ENCODE measurements at regions not wholly inside any gene's neighbourhood (a gene's known extent, or its start where the extent isn't known, plus 50 kb on each side); places are given as distances from the start of the nearest gene placed in this dataset.

- Histone ChIP-seq H3K4me1 (ENCODE audit: low read depth) (no peaks in the 10 kb centered on the region), H3K9me3 (ENCODE audit: low read depth) (no peaks in the 10 kb centered on the region), H3K4me3 (no peak overlapping the region), H3K27ac (no peak overlapping the region), H3K27me3 (peaks cover 7% of the 10 kb centered on the region), H3K36me3 (no peaks in the 10 kb centered on the region)
- no peak for DNase-seq (ENCODE audit: low read depth in 1 of 2, low spot score in 1 of 2)
- TF ChIP-seq, protein P1, sequence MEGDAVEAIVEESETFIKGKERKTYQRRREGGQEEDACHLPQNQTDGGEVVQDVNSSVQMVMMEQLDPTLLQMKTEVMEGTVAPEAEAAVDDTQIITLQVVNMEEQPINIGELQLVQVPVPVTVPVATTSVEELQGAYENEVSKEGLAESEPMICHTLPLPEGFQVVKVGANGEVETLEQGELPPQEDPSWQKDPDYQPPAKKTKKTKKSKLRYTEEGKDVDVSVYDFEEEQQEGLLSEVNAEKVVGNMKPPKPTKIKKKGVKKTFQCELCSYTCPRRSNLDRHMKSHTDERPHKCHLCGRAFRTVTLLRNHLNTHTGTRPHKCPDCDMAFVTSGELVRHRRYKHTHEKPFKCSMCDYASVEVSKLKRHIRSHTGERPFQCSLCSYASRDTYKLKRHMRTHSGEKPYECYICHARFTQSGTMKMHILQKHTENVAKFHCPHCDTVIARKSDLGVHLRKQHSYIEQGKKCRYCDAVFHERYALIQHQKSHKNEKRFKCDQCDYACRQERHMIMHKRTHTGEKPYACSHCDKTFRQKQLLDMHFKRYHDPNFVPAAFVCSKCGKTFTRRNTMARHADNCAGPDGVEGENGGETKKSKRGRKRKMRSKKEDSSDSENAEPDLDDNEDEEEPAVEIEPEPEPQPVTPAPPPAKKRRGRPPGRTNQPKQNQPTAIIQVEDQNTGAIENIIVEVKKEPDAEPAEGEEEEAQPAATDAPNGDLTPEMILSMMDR (IDR thresholded peaks at IDR 0.05; ENCODE audit: low read depth, low read length) = no peak
Observed at GRCh38 chr13:53266757-53267156, 238.1 kb downstream of the OLFM4 start.

GRCh38 chr13:53269634-53270033, 241.0 kb downstream of the OLFM4 start:
- no peak overlapping the region for H3K27ac ChIP-seq
- H3K4me1 ChIP-seq (ENCODE audit: low read depth) = no peaks in the 10 kb centered on the region
- H3K4me3 ChIP-seq = no peak overlapping the region
- TF ChIP-seq, protein P1 (IDR thresholded peaks at IDR 0.05; ENCODE audit: low read depth, low read length) = no peak
- DNase-seq (ENCODE audit: low read depth in 1 of 2, low spot score in 1 of 2) = no peak
- peaks cover 22% of the 10 kb centered on the region for H3K27me3 ChIP-seq
- no peaks in the 10 kb centered on the region for H3K9me3 ChIP-seq (ENCODE audit: low read depth)
- H3K36me3 ChIP-seq = no peaks in the 10 kb centered on the region

DNA sequence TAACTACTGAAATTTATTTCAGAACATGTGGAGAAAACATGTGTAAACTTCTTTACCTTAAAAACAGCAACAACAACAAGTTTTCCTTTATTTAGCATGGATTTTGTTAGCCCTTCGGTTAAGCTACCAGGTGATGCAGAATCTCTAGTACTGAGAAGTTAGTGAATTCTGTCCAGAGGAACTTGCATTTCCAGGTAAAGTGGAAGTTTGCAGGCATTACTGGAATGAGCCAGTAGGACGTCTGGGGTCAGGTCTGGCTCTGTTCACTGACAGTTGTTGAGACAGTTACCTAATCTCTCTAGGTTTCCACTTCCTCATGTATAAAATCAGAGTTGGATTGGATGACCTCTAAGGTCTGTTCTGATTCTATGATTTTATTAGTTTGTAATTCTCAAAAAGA, 244.3 kb downstream of the OLFM4 start:
- H3K27me3 ChIP-seq = peaks cover 22% of the 10 kb centered on the region
- H3K36me3 ChIP-seq = no peaks in the 10 kb centered on the region
- no peaks in the 10 kb centered on the region for H3K9me3 ChIP-seq (ENCODE audit: low read depth)
- DNase-seq (ENCODE audit: low read depth in 1 of 2, low spot score in 1 of 2) = no peak
- no peak overlapping the region for H3K27ac ChIP-seq
- no peak overlapping the region for H3K4me3 ChIP-seq
- H3K4me1 ChIP-seq (ENCODE audit: low read depth) = no peaks in the 10 kb centered on the region
- TF ChIP-seq, protein P1 (IDR thresholded peaks at IDR 0.05; ENCODE audit: low read depth, low read length) = no peak

- TF ChIP-seq, protein P1 (IDR thresholded peaks at IDR 0.05; ENCODE audit: low read depth, low read length) = no peak
- H3K36me3 ChIP-seq = no peaks in the 10 kb centered on the region
- H3K27me3 ChIP-seq = peaks cover 27% of the 10 kb centered on the region
- H3K4me3 ChIP-seq = no peak overlapping the region
- H3K4me1 ChIP-seq (ENCODE audit: low read depth) = no peaks in the 10 kb centered on the region
- no peaks in the 10 kb centered on the region for H3K9me3 ChIP-seq (ENCODE audit: low read depth)
- no peak for DNase-seq (ENCODE audit: low read depth in 1 of 2, low spot score in 1 of 2)
- H3K27ac ChIP-seq = no peak overlapping the region
Observed at GRCh38 chr13:53276265-53276664, 247.7 kb downstream of the OLFM4 start.

- Histone ChIP-seq H3K36me3 (no peaks in the 10 kb centered on the region), H3K27me3 (peaks cover 11% of the 10 kb centered on the region), H3K9me3 (ENCODE audit: low read depth) (no peaks in the 10 kb centered on the region), H3K4me1 (ENCODE audit: low read depth) (no peaks in the 10 kb centered on the region), H3K4me3 (no peak overlapping the region), H3K27ac (no peak overlapping the region)
- TF ChIP-seq, protein P1 (IDR thresholded peaks at IDR 0.05; ENCODE audit: low read depth, low read length) = no peak
- no peak for DNase-seq (ENCODE audit: low read depth in 1 of 2, low spot score in 1 of 2)
Observed at GRCh38 chr13:53281677-53282076, 253.1 kb downstream of the OLFM4 start.

DNA sequence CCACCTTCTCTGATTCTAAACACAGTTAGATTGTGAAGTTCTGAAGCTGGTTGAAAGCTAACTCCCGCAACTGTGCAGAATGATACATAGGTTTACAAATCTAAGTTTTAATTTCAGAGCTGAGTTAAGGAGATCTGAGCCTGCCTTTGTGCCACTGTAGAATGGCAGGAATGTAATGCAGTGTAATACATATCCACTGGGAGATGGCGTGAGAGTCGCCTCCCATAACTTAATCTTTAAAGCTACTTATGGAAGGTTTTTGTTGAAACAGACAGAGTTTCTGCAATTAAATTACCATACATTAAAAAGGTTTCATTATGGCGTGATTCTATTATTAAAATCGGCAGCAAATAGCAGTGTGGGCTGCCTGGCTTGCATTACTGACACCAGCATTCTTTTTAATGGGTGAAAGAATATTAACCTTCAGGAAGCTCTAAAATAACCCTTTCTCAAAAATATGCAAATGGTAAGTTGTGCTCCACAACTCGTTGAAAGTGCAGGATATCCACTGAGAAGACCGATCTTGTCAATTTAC, 257.4 kb downstream of the OLFM4 start:
- Histone ChIP-seq H3K9me3 (ENCODE audit: low read depth) (no peaks in the 10 kb centered on the region), H3K27ac (no peak overlapping the region), H3K4me3 (no peak overlapping the region), H3K27me3 (peaks cover 6% of the 10 kb centered on the region), H3K36me3 (no peaks in the 10 kb centered on the region), H3K4me1 (ENCODE audit: low read depth) (no peaks in the 10 kb centered on the region)
- TF ChIP-seq, protein P1 (IDR thresholded peaks at IDR 0.05; ENCODE audit: low read depth, low read length) = no peak
- DNase-seq (ENCODE audit: low read depth in 1 of 2, low spot score in 1 of 2) = no peak
